Stimulated activated CD4-positive, alpha-beta T cell treated with anti-CD3 and anti-CD28 coated beads, Interleukin-15, amount 100 ng/mL, for 24 hours (primary cell): ENCODE measurements at regions not wholly inside any gene's neighbourhood (a gene's known extent, or its start where the extent isn't known, plus 50 kb on each side); places are given as distances from the start of the nearest gene placed in this dataset.

ENCODE experiments used
- DNase-seq: peaks from one replicate; pipeline ENCODE4 v3.0.0-alpha.2; 2020

- DNase-seq = no peak
Observed at GRCh38 chr11:15547685-15548084, 433.0 kb downstream of the INSC start.

DNA sequence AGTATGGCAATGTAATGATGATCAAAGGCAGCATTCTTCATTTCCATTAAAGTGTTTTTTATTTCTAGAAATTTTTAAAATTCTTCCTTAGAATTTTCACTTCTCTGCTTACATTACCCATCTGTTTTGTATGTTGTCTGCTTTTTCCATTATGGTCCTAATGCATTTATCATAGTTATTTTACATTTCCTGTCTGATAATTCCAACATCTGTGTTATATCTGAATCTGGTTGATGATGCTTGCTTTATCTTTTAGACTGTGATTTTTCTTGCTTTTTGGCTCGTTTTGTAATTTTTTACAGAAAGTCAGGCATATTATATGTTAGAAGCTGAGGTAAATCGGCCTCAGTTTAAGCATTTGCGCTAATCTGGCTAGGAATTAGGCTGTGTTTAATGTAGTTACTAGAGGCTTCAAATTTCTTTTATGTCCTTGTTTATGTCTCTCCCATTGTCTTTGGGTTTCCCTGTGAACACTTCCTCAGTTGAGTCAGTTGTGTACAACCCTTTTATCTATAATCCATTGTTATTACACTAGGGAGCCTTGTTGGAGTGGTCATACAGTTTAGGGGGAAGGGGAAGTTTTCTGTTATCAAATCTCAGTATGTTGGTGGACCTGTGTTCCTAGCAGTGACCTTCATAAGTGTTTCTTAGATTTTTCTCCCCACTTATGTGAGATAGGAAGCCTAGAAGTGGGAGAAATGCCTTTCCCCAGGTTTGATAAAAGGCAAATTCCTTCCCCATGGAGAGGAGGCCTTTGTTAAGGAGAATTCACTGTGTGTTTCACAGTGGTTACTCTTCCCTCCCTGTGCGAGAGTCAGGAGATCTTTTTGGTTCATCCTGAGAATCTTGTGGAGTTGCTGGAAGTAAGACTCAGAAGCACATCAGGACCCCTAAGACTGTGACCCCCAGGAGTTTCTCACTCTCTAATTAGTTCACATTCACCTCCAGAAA, 437.5 kb downstream of the INSC start:
- DNase-seq = no peak

GRCh38 chr11:15555161-15555560, 440.4 kb downstream of the INSC start:
- DNase-seq = no peak

DNA sequence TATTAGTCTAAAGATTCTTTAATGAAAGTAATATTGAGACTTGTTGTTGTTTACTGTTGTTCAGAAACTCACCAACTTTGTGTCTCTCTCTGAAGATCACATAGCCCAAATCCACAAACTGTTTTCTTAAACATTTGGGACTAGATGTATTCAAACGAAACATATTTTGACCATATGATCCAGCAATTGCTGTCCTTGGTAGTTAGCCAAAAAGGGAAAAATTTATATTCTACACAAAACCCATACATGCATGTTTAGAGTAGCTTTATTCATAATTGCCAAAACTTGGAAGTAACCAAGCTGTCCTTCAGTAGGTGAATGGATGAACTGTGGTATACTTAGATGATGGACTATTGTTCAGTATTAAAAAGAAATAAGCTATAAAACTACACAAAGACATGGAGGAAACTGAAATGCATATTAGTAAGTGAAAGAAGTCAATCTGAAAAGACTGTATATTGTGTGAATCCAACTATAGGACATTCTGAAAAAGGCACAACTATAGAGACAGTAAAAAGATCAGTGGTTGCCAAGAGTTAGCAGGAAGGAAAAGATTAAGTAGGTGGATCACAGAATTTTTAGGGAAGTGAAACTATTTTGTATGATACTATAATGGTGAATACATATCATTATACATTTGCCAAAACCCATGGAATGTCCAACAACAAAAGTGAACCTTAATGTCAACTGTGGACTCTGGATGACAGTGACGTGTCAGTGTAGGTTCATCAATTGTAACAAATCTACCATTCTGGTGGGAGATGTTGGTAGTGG, 442.9 kb downstream of the INSC start:
- no peak for DNase-seq

DNA sequence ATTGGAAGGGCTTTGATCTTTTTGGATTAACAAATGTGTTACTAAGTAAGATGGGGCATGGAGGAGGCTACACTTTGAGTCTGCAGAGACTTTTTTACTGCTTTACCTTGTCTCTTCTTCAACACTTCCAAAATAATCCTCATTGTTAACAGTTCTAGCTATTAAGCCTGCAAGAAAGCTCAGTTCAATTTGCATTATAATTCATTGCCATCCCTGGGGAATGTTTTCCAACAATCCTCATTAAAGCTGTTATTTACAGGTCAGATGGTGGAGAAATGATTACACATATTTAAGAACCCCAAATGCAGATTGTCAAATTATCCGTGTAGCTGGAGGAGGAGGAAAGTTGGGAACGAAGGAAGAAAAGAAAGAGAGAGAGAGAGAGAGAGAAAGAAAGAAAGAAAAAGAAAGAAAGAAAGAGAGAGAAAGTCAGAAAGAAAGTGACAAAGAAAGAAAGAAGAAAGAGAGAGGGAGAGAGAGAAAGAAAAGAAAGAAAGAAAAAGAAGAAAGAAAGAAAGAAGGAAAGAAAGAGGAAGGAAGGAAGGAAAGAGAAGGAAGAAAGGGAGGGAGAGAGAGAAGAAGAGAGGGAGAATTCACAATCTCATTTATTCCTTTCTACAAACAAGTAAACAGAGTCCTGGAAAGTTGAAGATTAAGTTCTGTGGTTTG, 443.9 kb downstream of the INSC start:
- no peak for DNase-seq

- no peak for DNase-seq
Observed at GRCh38 chr11:15560689-15561467, 446.2 kb downstream of the INSC start.

- DNase-seq = no peak
Observed at GRCh38 chr11:15562230-15562629, 447.5 kb downstream of the INSC start.

- DNase-seq = no peak
Observed at GRCh38 chr11:15563054-15563453, 448.3 kb downstream of the INSC start.

- no peak for DNase-seq
Observed at GRCh38 chr11:15565880-15566279, 451.2 kb downstream of the INSC start.

GRCh38 chr11:15568440-15568839, 453.7 kb downstream of the INSC start:
- no peak for DNase-seq

DNA sequence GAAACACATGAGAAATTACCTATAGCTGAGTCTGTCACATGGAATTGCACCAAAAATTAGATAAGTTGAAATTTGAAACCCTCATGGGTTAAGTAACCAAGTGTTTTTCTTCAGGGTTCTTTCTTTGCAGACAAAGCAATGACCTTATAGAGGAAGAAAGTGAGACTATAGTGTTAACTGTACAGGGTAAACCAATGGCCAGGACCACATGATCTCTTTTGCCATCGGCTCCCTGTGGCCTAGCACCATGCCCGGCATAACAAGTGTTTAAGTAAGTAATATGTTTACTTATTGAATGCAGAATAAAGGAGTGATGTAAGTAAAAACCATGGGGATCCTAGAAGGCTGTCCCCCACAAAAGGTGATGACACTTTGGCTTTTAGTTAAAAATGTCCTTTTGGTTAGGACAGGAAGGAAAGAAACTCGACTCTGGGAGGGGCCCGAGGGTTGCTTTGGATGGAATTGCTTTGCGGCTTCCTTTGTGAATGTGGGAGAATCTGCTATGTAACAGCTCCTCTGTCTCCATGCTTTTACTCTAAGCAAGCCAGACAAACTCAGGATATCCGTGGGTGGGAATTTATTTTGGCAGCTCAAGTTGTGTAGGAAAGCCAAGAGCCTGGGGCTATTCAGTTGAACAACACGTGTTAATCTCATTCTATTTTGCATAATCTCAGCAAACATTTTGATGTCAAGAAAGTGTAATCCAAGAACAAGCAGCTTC, 454.7 kb downstream of the INSC start:
- no peak for DNase-seq

DNA sequence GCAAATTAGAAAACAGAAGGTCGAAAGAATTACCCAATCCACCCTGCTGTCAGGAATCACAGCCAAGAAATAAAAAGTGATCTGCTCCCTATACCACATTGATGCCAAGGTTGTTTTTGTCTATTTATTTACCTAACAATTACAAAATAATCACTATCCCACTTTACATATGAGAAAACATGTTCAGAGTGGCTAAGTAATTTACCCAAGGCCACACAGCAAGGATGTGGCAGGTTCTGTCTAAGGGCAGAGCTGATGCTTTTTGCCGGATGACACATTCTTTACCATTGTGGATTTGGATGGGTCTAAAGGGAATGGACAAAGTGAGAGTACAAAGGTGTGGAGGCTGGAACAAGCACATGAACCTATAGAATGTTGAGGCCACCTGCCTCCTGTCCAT, 460.7 kb downstream of the INSC start:
- DNase-seq = no peak

DNA sequence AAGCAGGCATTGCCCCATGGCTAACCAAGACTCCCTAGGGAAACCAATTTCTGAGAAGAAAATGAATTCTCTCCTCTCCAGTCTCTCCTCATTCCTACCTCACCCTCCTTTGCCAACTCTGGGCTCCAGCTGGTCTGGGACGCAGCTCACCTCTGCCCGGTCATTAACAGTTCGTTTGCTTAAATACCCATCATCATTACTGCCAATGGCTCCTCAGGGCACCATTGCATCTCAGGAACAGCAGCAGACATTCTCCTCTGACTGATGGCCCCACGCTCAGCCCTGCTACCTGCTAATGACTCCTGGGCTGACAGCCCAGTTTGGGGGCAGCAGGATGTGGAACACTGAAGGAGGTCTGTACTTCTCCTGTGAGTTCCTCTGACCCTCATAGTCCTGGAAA, 462.0 kb downstream of the INSC start:
- no peak for DNase-seq

DNA sequence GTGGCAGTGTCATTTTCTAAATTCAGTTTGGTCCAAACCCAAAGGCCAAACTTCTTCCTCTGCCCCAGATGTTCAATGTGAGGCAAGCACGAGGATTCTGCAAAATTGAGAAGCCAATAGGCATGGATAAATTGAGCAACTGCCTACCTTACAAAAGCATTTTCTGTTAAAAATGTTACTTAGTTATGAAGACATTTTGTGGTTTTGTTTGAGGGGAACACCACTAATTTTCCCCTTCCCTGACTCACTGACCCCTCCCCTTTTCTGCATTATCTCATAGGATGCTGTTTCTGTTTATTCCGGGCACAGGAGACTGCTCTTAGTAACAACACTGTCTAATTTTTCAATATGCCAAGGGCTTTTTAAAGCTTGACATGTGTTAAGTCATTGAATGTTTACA, 462.8 kb downstream of the INSC start:
- DNase-seq = no peak

- no peak for DNase-seq
Observed at GRCh38 chr11:15579287-15580001, 464.7 kb downstream of the INSC start.

DNA sequence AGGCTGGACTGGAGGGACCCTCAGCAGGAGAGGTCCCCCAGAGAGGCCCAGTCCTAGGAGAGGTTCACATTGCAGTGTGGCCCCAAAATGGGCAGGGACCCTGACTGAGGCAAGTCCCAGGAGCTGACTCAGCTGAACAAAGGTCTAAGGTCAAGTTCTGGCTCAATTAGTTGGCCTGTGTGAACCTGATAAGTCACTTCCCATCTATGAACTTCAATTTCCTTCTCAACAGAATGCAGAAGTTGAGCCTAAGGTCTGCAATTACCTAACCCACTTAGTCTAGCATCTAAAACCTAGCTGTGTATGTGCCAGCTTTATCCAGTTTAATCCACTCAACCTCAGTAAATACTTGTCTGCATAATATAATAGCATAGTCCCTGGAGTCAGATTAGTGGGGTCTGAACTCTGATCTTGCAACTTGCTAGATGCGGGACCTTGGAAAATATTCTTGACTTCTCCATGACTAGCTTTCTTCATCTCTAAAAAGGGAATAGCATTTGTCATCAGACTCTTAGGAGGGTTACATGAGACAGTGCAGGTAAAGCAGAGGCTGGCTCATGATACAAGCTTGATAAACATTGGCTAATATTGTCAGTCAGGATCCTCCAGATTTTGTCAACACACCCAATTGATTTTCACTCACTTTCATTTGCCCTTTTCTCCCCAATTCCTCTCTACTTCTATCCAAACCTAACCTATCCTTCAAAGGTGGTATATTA, 465.5 kb downstream of the INSC start:
- DNase-seq = no peak

DNA sequence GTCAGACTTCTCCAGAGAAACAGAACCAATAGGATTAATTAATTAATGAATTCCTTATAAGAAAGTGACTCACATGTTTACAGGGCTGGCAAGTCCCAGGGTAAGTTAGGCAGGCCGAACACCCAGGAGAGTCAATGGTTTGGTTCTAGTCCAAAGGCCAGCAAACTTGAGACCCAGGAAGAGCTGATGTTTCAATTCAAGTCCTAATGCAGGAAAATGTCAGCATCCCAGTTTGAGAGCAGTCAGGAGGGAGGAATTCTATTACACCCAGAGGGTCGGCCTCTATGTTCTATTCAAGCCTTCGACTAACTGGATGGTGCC, 466.0 kb downstream of the INSC start:
- no peak for DNase-seq

- no peak for DNase-seq
Observed at GRCh38 chr11:15584158-15584557, 469.4 kb downstream of the INSC start.

DNA sequence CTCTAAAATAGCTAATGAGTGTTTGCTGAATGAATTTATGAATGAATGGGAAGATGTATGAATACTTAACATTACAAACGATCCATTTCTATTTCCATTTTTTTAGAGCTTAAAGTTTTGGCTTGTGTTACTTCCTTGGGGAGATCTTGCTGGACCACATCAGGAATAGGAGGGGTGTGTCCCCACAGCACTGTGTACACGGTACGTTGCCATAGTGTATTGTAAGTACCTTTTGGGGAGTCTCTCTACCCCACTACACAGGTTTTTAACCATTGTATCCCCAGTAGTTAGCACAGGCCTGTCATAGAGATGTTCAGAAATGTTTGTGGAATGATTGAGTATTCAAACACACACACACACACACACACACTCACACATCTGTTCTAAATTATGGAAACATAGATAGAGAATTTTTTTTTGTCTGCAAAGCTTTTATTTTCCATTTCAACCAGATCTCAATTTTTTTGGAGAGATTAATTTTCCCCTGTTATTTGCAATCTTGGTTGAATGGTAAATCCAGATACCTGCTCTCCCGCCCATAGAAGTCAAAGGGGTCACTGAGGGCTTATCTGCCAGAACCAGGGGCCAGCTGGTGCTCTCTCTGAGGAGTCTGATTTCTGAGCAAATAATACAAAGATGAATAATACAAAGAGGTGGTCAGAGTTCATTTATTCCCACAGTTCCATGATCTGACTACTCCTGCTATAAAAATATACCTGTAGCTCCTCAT, 471.0 kb downstream of the INSC start:
- no peak for DNase-seq
